ENCODE measurements at regions not wholly inside any gene's neighbourhood (a gene's known extent, or its start where the extent isn't known, plus 50 kb on each side); places are given as distances from the start of the nearest gene placed in this dataset.

- TF ChIP-seq, protein P1, sequence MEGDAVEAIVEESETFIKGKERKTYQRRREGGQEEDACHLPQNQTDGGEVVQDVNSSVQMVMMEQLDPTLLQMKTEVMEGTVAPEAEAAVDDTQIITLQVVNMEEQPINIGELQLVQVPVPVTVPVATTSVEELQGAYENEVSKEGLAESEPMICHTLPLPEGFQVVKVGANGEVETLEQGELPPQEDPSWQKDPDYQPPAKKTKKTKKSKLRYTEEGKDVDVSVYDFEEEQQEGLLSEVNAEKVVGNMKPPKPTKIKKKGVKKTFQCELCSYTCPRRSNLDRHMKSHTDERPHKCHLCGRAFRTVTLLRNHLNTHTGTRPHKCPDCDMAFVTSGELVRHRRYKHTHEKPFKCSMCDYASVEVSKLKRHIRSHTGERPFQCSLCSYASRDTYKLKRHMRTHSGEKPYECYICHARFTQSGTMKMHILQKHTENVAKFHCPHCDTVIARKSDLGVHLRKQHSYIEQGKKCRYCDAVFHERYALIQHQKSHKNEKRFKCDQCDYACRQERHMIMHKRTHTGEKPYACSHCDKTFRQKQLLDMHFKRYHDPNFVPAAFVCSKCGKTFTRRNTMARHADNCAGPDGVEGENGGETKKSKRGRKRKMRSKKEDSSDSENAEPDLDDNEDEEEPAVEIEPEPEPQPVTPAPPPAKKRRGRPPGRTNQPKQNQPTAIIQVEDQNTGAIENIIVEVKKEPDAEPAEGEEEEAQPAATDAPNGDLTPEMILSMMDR (optimal IDR thresholded peaks at IDR 0.05 in 1 of 3, IDR thresholded peaks at IDR 0.05 in 1 of 3, conservative IDR thresholded peaks at IDR 0.05 in 1 of 3; ENCODE audit: extremely low read depth in 1 of 3, insufficient read depth in 2 of 3, low read length in 3 of 3): no peak
- TF ChIP-seq EZH2 (IDR thresholded peaks at IDR 0.05; ENCODE audit: low read length): no peak
- no peak for DNase-seq (ENCODE audit: low read depth, low spot score)
- H3K36me3 ChIP-seq (ENCODE audit: control insufficient read depth in 2 of 2, extremely low read depth in 1 of 2, insufficient read depth in 2 of 2, low read length in 2 of 2): no peaks in the 10 kb centered on the region
- H4K20me1 ChIP-seq (ENCODE audit: control insufficient read depth, extremely low read depth, insufficient read depth, low read length): no peaks in the 10 kb centered on the region
- dilution Hi-C loops (cut with MboI; ENCODE audit: extremely low pct_ligation_motif_present, low sequenced_read_pairs): no loop called here
- FAIRE-seq: no peak
- no peak overlapping the region for H3K9ac ChIP-seq (ENCODE audit: control insufficient read depth, extremely low read depth, insufficient read depth, low read length)
- H3K9me3 ChIP-seq (ENCODE audit: control insufficient read depth, low read depth, low read length): no peaks in the 10 kb centered on the region
- H3K79me2 ChIP-seq (ENCODE audit: control insufficient read depth, insufficient read depth, low read length): no peaks in the 10 kb centered on the region
- no peak overlapping the region for H3K27ac ChIP-seq (ENCODE audit: control insufficient read depth, insufficient read depth, low read length)
- H2AFZ ChIP-seq (ENCODE audit: control insufficient read depth, low read length): no peak overlapping the region
- no peaks in the 10 kb centered on the region for H3K9me1 ChIP-seq (ENCODE audit: control insufficient read depth, extremely low read depth, insufficient read depth, low read length)
- no peaks in the 10 kb centered on the region for H3K4me1 ChIP-seq (ENCODE audit: control insufficient read depth, extremely low read depth, insufficient read depth, low read length)
- no peak overlapping the region for H3K4me3 ChIP-seq (ENCODE audit: control insufficient read depth in 2 of 3, extremely low read depth in 1 of 3, insufficient read depth in 2 of 3, low read depth in 1 of 3, low read length in 3 of 3)
- no peak overlapping the region for H3K4me2 ChIP-seq (ENCODE audit: control insufficient read depth, extremely low read depth, insufficient read depth, low read depth, low read length)
- H3K27me3 ChIP-seq (ENCODE audit: control insufficient read depth, extremely low read depth, insufficient read depth, low read length): no peaks in the 10 kb centered on the region
Measured at GRCh38 chr2:223176970-223177369, 125.0 kb downstream of the KCNE4 start.

- dilution Hi-C loops (cut with MboI; ENCODE audit: extremely low pct_ligation_motif_present, low sequenced_read_pairs): no loop called here
- FAIRE-seq: no peak
Measured at GRCh38 chr2:223180463-223180862, 128.5 kb downstream of the KCNE4 start.

More at GRCh38 chr2:223180463-223180862, 128.5 kb downstream of the KCNE4 start:
- TF ChIP-seq EZH2 (IDR thresholded peaks at IDR 0.05; ENCODE audit: low read length): no peak
- TF ChIP-seq, protein P1 (optimal IDR thresholded peaks at IDR 0.05 in 1 of 3, IDR thresholded peaks at IDR 0.05 in 1 of 3, conservative IDR thresholded peaks at IDR 0.05 in 1 of 3; ENCODE audit: extremely low read depth in 1 of 3, insufficient read depth in 2 of 3, low read length in 3 of 3): no peak
- H3K36me3 ChIP-seq (ENCODE audit: control insufficient read depth in 2 of 2, extremely low read depth in 1 of 2, insufficient read depth in 2 of 2, low read length in 2 of 2): no peaks in the 10 kb centered on the region
- no peaks in the 10 kb centered on the region for H4K20me1 ChIP-seq (ENCODE audit: control insufficient read depth, extremely low read depth, insufficient read depth, low read length)
- no peak overlapping the region for H3K4me2 ChIP-seq (ENCODE audit: control insufficient read depth, extremely low read depth, insufficient read depth, low read depth, low read length)
- H3K4me1 ChIP-seq (ENCODE audit: control insufficient read depth, extremely low read depth, insufficient read depth, low read length): no peaks in the 10 kb centered on the region
- no peak for DNase-seq (ENCODE audit: low read depth, low spot score)
- no peaks in the 10 kb centered on the region for H3K79me2 ChIP-seq (ENCODE audit: control insufficient read depth, insufficient read depth, low read length)
- H3K9ac ChIP-seq (ENCODE audit: control insufficient read depth, extremely low read depth, insufficient read depth, low read length): no peak overlapping the region
- no peaks in the 10 kb centered on the region for H3K27me3 ChIP-seq (ENCODE audit: control insufficient read depth, extremely low read depth, insufficient read depth, low read length)
- H3K4me3 ChIP-seq (ENCODE audit: control insufficient read depth in 2 of 3, extremely low read depth in 1 of 3, insufficient read depth in 2 of 3, low read depth in 1 of 3, low read length in 3 of 3): no peak overlapping the region
- H3K9me1 ChIP-seq (ENCODE audit: control insufficient read depth, extremely low read depth, insufficient read depth, low read length): no peaks in the 10 kb centered on the region
- H2AFZ ChIP-seq (ENCODE audit: control insufficient read depth, low read length): no peak overlapping the region
- H3K9me3 ChIP-seq (ENCODE audit: control insufficient read depth, low read depth, low read length): no peaks in the 10 kb centered on the region
- H3K27ac ChIP-seq (ENCODE audit: control insufficient read depth, insufficient read depth, low read length): no peak overlapping the region

All from keratinocyte (primary cell).